ENCODE measurements at regions not wholly inside any gene's neighbourhood (a gene's known extent, or its start where the extent isn't known, plus 50 kb on each side); places are given as distances from the start of the nearest gene placed in this dataset.

GRCh38 chr9:30411571-30411970, 1972.9 kb upstream of the ACO1 start:
- no peak overlapping the region for H2AFZ ChIP-seq (ENCODE audit: low read length)
- H3K9ac ChIP-seq (ENCODE audit: insufficient read depth, low read depth, low read length): no peak overlapping the region
- ATAC-seq (no peak), FAIRE-seq (no peak), DNase-seq (ENCODE audit: low spot score) (no peak)
- ChIA-PET POLR2A (no interaction called here), CTCF (ENCODE audit: low intra/inter-chr PET ratio, low total read pairs) (no interaction called here)
- peaks cover 25% of the 10 kb centered on the region; the same call in 1 of the 2 replicates for H3K9me3 ChIP-seq (ENCODE audit: low read length)
- H3K4me1 ChIP-seq (ENCODE audit: insufficient read depth, low read length): no peaks in the 10 kb centered on the region
- H3K4me3 ChIP-seq (replicated peaks in 1 of 3; ENCODE audit: insufficient read depth in 1 of 3, low read depth in 2 of 3, low read length in 3 of 3): no peak overlapping the region
- intact Hi-C loops (cut with micrococcal nuclease; ENCODE audit: unreplicated experiment) (no loop called here), in situ Hi-C loops (cut with HindIII; ENCODE audit: extremely low pct_ligation_motif_present, low pct_unique_long_range_greater_than_20kb) (no loop called here)
- no peak overlapping the region for H3K27ac ChIP-seq (ENCODE audit: extremely low read length, insufficient read depth, low read length)
- TF ChIP-seq SOX13 (IDR thresholded peaks at IDR 0.05) (no peak), SOX13 (CRISPR knock-in tag; conservative IDR thresholded peaks at IDR 0.05 in 1 of 2, IDR thresholded peaks at IDR 0.05 in 1 of 2) (no peak), FIP1L1 (IDR thresholded peaks at IDR 0.05; ENCODE audit: borderline replicate concordance, insufficient read depth, low read depth, low read length) (no peak), WIZ (CRISPR knock-in tag; IDR thresholded peaks at IDR 0.05) (no peak), MXI1 (IDR thresholded peaks at IDR 0.05; ENCODE audit: borderline replicate concordance, low read depth, low read length) (no peak), MEIS1 (CRISPR knock-in tag; IDR thresholded peaks at IDR 0.05; ENCODE audit: borderline replicate concordance) (no peak), ZNF121 (CRISPR knock-in tag; IDR thresholded peaks at IDR 0.05) (no peak)
- BruUV-seq (replicated peaks): no TSS peak
- H3K79me2 ChIP-seq (ENCODE audit: insufficient read depth, low read length): no peaks in the 10 kb centered on the region
- 0% methylated on average over 5 of the region's 5 CpGs for WGBS (ENCODE audit: low lambda C conversion rate)
- no peak overlapping the region for H3K4me2 ChIP-seq (ENCODE audit: low read depth, low read length)
- no peaks in the 10 kb centered on the region for H3K27me3 ChIP-seq (ENCODE audit: control insufficient read depth in 1 of 2, insufficient read depth in 2 of 2, low read length in 2 of 2)
- H4K20me1 ChIP-seq (ENCODE audit: insufficient read depth, low read length): no peaks in the 10 kb centered on the region
- no peaks in the 10 kb centered on the region for H3K36me3 ChIP-seq (replicated peaks in 1 of 2; ENCODE audit: control insufficient read depth in 1 of 2, insufficient read depth in 2 of 2, low read length in 2 of 2)

- DNase-seq (ENCODE audit: low spot score): no peak
- H2AFZ ChIP-seq (ENCODE audit: low read length): no peak overlapping the region
- no TSS peak for BruUV-seq (replicated peaks)
- no peak for ATAC-seq
- no peak overlapping the region for H3K27ac ChIP-seq (ENCODE audit: extremely low read length, insufficient read depth, low read length)
- H3K9ac ChIP-seq (ENCODE audit: insufficient read depth, low read depth, low read length): no peak overlapping the region
- WGBS (ENCODE audit: low lambda C conversion rate): 0% methylated on average over 2 of the region's 2 CpGs
- H3K4me1 ChIP-seq (ENCODE audit: insufficient read depth, low read length): no peaks in the 10 kb centered on the region
- H3K4me2 ChIP-seq (ENCODE audit: low read depth, low read length): no peak overlapping the region
- H3K4me3 ChIP-seq (replicated peaks in 1 of 3; ENCODE audit: insufficient read depth in 1 of 3, low read depth in 2 of 3, low read length in 3 of 3): no peak overlapping the region
- no peak for FAIRE-seq
- H3K27me3 ChIP-seq (ENCODE audit: control insufficient read depth in 1 of 2, insufficient read depth in 2 of 2, low read length in 2 of 2): no peaks in the 10 kb centered on the region
- H4K20me1 ChIP-seq (ENCODE audit: insufficient read depth, low read length): no peaks in the 10 kb centered on the region
- TF ChIP-seq RBM39 (IDR thresholded peaks at IDR 0.05; ENCODE audit: low read depth, low read length, poor library complexity, severe bottlenecking) (no peak), ATF4 (CRISPR knock-in tag; IDR thresholded peaks at IDR 0.05) (no peak), ZNF747 (CRISPR knock-in tag; IDR thresholded peaks at IDR 0.05; ENCODE audit: borderline replicate concordance) (no peak), ZNF383 (CRISPR knock-in tag; IDR thresholded peaks at IDR 0.05; ENCODE audit: borderline replicate concordance) (no peak), HIVEP1 (CRISPR knock-in tag; IDR thresholded peaks at IDR 0.05) (no peak)
- in situ Hi-C loops (cut with HindIII; ENCODE audit: extremely low pct_ligation_motif_present, low pct_unique_long_range_greater_than_20kb) (no loop called here), intact Hi-C loops (cut with micrococcal nuclease; ENCODE audit: unreplicated experiment) (no loop called here)
- H3K9me3 ChIP-seq (ENCODE audit: low read length): no peaks in the 10 kb centered on the region
- POLR2A ChIA-PET: no interaction called here
- H3K36me3 ChIP-seq (replicated peaks in 1 of 2; ENCODE audit: control insufficient read depth in 1 of 2, insufficient read depth in 2 of 2, low read length in 2 of 2): no peaks in the 10 kb centered on the region
- no peaks in the 10 kb centered on the region for H3K79me2 ChIP-seq (ENCODE audit: insufficient read depth, low read length)
- CTCF ChIA-PET (ENCODE audit: low intra/inter-chr PET ratio, low total read pairs): no interaction called here
Measured at GRCh38 chr9:30459156-30459555, 1925.3 kb upstream of the ACO1 start.
